CD4-positive, alpha-beta T cell (primary cell): ENCODE measurements at regions not wholly inside any gene's neighbourhood (a gene's known extent, or its start where the extent isn't known, plus 50 kb on each side); places are given as distances from the start of the nearest gene placed in this dataset.

ENCODE experiments used
- ATAC-seq: fragments of 200-7000 bp; cut with Tn5 transposase; one replicate; pipeline ENCODE4 v1.10.0; 2022; ENCODE audit warnings: mild to moderate bottlenecking; ENCODE audit not compliant: poor library complexity
- CTCF ChIA-PET: fragments of 350-600 bp; sonication (Branson Sonifier 250); formaldehyde crosslinking; loops from one replicate; lab custom pipeline; 2021; ENCODE audit warnings: antibody characterized with exemption, inconsistent platforms; lab: Charles Lee
- POLR2A ChIA-PET: fragments of 350-600 bp; sonication (Branson Sonifier 250); formaldehyde crosslinking; loops from one replicate; lab custom pipeline; 2021; ENCODE audit warnings: antibody characterized with exemption, inconsistent platforms; lab: Charles Lee
- DNase-seq, 14 experiments: peaks; one replicate each; pipeline ENCODE4 v3.0.0-alpha.2; 2013 to 2020; ENCODE audit warnings: mixed read lengths in 2 of 14
- H3K27ac ChIP-seq, 2 donors: one replicate each; pipeline versions ENCODE4 v1.5.1 to v1.7.0; 2013; ENCODE audit warnings: low read length in 2 of 2, low read depth in 1 of 2, mild to moderate bottlenecking in 1 of 2
- H3K27me3 ChIP-seq, 2 experiments: 1 replicate in 1 of 2; 2 replicates in 1 of 2; pipeline versions ENCODE4 v1.6.1 to v1.7.0; 2013; ENCODE audit warnings: low read length in 2 of 2, control low read depth in 1 of 2, mild to moderate bottlenecking in 1 of 2, moderate library complexity in 1 of 2; ENCODE audit not compliant: insufficient read depth in 2 of 2, control insufficient read depth in 1 of 2
- H3K36me3 ChIP-seq: one replicate; pipeline ENCODE4 v1.6.1; 2013; ENCODE audit warnings: low read length, control low read depth; ENCODE audit not compliant: insufficient read depth
- H3K4me1 ChIP-seq: one replicate; pipeline ENCODE4 v1.6.1; 2013; ENCODE audit warnings: low read length, control low read depth; ENCODE audit not compliant: insufficient read depth
- H3K4me3 ChIP-seq: one replicate; pipeline ENCODE4 v1.5.1; 2013; ENCODE audit warnings: mild to moderate bottlenecking, low read length, moderate library complexity
- H3K9me3 ChIP-seq, 2 experiments: 1 replicate in 1 of 2; 2 replicates in 1 of 2; pipeline versions ENCODE4 v1.6.1 to v1.7.0; 2013; ENCODE audit warnings: low read length in 2 of 2, mild to moderate bottlenecking in 2 of 2, control low read depth in 1 of 2, moderate library complexity in 1 of 2; ENCODE audit not compliant: control insufficient read depth in 1 of 2, insufficient read depth in 1 of 2
- H3K27ac Mint-ChIP-seq: one replicate; pipeline ENCODE4 v1.8.0; 2020; ENCODE audit warnings: mixed read lengths
- H3K27me3 Mint-ChIP-seq: one replicate; pipeline ENCODE4 v1.8.0; 2021; ENCODE audit warnings: mixed read lengths
- H3K36me3 Mint-ChIP-seq: one replicate; pipeline ENCODE4 v1.8.0; 2021; ENCODE audit warnings: low read depth, mixed read lengths
- H3K4me1 Mint-ChIP-seq: one replicate; pipeline ENCODE4 v1.8.0; 2021; ENCODE audit warnings: low read depth, mixed read lengths
- H3K4me3 Mint-ChIP-seq: one replicate; pipeline ENCODE4 v1.8.0; 2020; ENCODE audit warnings: mild to moderate bottlenecking, mixed read lengths
- H3K9me3 Mint-ChIP-seq: one replicate; pipeline ENCODE4 v1.8.0; 2020; ENCODE audit warnings: mixed read lengths
- intact Hi-C, 2 experiments: fragments of 100-400 bp; cut with DNase I in 1 of 2; cut with micrococcal nuclease in 1 of 2; formaldehyde crosslinking; loops; one replicate each; pipeline versions ENCODE4 v1.15.1 to v1.9.0; 2023 to 2025; cut with DNase I, micrococcal nuclease
- TF ChIP-seq, protein P1 (sequence below): fragments of 200-600 bp; IDR thresholded peaks from one replicate; pipeline ENCODE4 v1.8.0; 2022; ENCODE audit warnings: antibody characterized with exemption, mild to moderate bottlenecking

DNA sequence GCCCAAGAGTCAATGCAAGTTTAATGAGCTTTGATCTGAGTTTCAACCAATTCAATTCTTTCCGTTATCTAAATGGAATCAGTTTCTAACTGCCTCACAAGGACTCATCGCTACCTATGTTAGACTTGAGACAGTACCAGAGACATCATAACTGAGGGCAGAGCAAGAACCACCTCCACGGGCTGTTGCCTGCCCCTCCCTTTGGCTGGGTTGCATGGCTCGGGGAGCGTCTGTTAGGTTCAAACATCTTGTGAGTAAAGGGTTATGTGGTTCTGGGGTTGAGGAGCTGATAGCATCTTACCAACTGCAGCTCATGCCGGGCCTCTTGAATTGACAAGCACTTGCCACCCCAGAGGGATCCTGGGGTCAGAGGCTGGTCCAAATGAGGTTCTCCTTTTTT is 457.9 kb downstream of the ENC1 start:
- peaks cover 0 to 6% of the 10 kb centered on the region in 2 experiments for H3K27me3 ChIP-seq
- DNase-seq, result peak in 1 of 14 experiments; percentile 3
- no peaks in the 10 kb centered on the region for H3K4me1 ChIP-seq
- no peaks in the 10 kb centered on the region for H3K36me3 ChIP-seq
- ATAC-seq, result no peak
- H3K9me3 ChIP-seq, result no peaks in the 10 kb centered on the region
- H3K27ac ChIP-seq, result no peak overlapping the region
- no peak overlapping the region for H3K4me3 ChIP-seq
- CTCF ChIA-PET, result no interaction called here
- no peaks in the 10 kb centered on the region for H3K9me3 Mint-ChIP-seq
- no peaks in the 10 kb centered on the region for H3K36me3 Mint-ChIP-seq
- POLR2A ChIA-PET, result no interaction called here
- TF ChIP-seq, protein P1, sequence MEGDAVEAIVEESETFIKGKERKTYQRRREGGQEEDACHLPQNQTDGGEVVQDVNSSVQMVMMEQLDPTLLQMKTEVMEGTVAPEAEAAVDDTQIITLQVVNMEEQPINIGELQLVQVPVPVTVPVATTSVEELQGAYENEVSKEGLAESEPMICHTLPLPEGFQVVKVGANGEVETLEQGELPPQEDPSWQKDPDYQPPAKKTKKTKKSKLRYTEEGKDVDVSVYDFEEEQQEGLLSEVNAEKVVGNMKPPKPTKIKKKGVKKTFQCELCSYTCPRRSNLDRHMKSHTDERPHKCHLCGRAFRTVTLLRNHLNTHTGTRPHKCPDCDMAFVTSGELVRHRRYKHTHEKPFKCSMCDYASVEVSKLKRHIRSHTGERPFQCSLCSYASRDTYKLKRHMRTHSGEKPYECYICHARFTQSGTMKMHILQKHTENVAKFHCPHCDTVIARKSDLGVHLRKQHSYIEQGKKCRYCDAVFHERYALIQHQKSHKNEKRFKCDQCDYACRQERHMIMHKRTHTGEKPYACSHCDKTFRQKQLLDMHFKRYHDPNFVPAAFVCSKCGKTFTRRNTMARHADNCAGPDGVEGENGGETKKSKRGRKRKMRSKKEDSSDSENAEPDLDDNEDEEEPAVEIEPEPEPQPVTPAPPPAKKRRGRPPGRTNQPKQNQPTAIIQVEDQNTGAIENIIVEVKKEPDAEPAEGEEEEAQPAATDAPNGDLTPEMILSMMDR, result no peak
- peaks cover 8% of the 10 kb centered on the region for H3K4me1 Mint-ChIP-seq
- intact Hi-C loops, result no loop called here
- no peak overlapping the region for H3K27ac Mint-ChIP-seq
- no peaks in the 10 kb centered on the region for H3K27me3 Mint-ChIP-seq
- H3K4me3 Mint-ChIP-seq, result no peak overlapping the region

GRCh38 chr5:74179701-74180100 is 460.8 kb downstream of the ENC1 start:
- Histone ChIP-seq H3K27ac (no peak overlapping the region), H3K36me3 (no peaks in the 10 kb centered on the region), H3K27me3 (peaks cover 0 to 6% of the 10 kb centered on the region in 2 experiments), H3K9me3 (no peaks in the 10 kb centered on the region), H3K4me1 (no peaks in the 10 kb centered on the region), H3K4me3 (no peak overlapping the region)
- Mint-ChIP-seq H3K9me3 (no peaks in the 10 kb centered on the region), H3K27ac (no peak overlapping the region), H3K4me1 (peaks cover 8% of the 10 kb centered on the region), H3K4me3 (no peak overlapping the region), H3K27me3 (peaks cover 10% of the 10 kb centered on the region), H3K36me3 (no peaks in the 10 kb centered on the region)
- ATAC-seq (no peak), DNase-seq (no peak)
- ChIA-PET CTCF (no interaction called here), POLR2A (no interaction called here)
- intact Hi-C loops, result no loop called here
- TF ChIP-seq, protein P1, result no peak

DNA sequence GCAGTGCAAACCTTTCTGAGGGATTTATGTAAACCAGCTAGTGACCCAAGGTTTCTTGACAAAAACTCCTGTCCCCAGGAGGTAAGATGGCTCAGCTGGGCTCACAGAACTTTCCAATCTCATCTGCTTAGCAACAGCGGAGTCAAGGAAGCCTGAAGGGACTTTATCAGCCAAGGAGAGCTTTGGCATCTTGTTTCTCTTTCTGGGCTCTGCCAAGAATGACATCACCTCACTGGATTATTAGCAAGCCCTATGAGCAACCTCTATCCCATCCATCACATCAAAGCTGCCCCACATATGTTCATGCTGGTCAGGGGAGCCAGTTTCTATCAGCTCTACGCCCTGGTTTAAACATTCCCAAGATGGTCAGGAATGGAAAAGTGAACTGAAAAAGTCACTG is 461.3 kb downstream of the ENC1 start:
- intact Hi-C loops, result no loop called here
- Mint-ChIP-seq H3K36me3 (no peaks in the 10 kb centered on the region), H3K4me1 (peaks cover 8% of the 10 kb centered on the region), H3K4me3 (no peak overlapping the region), H3K9me3 (no peaks in the 10 kb centered on the region), H3K27ac (no peak overlapping the region), H3K27me3 (peaks cover 10% of the 10 kb centered on the region)
- Histone ChIP-seq H3K27ac (no peak overlapping the region), H3K4me1 (no peaks in the 10 kb centered on the region), H3K4me3 (no peak overlapping the region), H3K27me3 (peaks cover 0 to 4% of the 10 kb centered on the region in 2 experiments), H3K36me3 (no peaks in the 10 kb centered on the region), H3K9me3 (no peaks in the 10 kb centered on the region)
- POLR2A ChIA-PET, result no interaction called here
- TF ChIP-seq, protein P1, result no peak
- DNase-seq (no peak), ATAC-seq (no peak)
- CTCF ChIA-PET, result no interaction called here
